Colonic mucosa (tissue), 4 donors: ENCODE measurements at regions not wholly inside any gene's neighbourhood (a gene's known extent, or its start where the extent isn't known, plus 50 kb on each side); places are given as distances from the start of the nearest gene placed in this dataset.

Experiments
- DNase-seq: peaks from one replicate; pipeline ENCODE4 v3.0.0-alpha.2; 2020
- H3K27ac ChIP-seq: fragments of 200-600 bp; one replicate; pipeline ENCODE4 v1.8.0; 2021
- H3K27me3 ChIP-seq: fragments of 200-600 bp; one replicate; pipeline ENCODE4 v1.8.0; 2021
- H3K36me3 ChIP-seq: fragments of 200-600 bp; one replicate; pipeline ENCODE4 v1.8.0; 2021
- H3K4me1 ChIP-seq: fragments of 200-600 bp; one replicate; pipeline ENCODE4 v1.8.0; 2021; ENCODE audit warnings: mild to moderate bottlenecking
- H3K4me3 ChIP-seq: fragments of 200-600 bp; one replicate; pipeline ENCODE4 v1.8.0; 2021
- H3K9ac ChIP-seq, 2 donors: one replicate each; pipeline ENCODE4 v1.7.0; 2013; ENCODE audit warnings: control low read depth in 2 of 2, low read depth in 2 of 2, low read length in 2 of 2
- H3K9me3 ChIP-seq: fragments of 200-600 bp; one replicate; pipeline ENCODE4 v1.8.0; 2021
- CTCF ChIP-seq: fragments of 200-600 bp; IDR thresholded peaks from one replicate; pipeline ENCODE4 v1.8.0; 2022; ENCODE audit warnings: antibody characterized with exemption, mild to moderate bottlenecking
- intact Hi-C: fragments of 100-400 bp; cut with DNase I; formaldehyde crosslinking; loops from one replicate; pipeline ENCODE4 v1.14.1; 2022
- donor health status: healthy.
- donor health status: DM: no; HTN: no; CAD: no.
- donor health status: DM: no; HTN: no; CAD: no.

GRCh38 chr2:239544918-239545465 is 144.2 kb upstream of the HDAC4 start:
- no peak for TF ChIP-seq CTCF
- no peaks in the 10 kb centered on the region for H3K9me3 ChIP-seq
- no peaks in the 10 kb centered on the region for H3K27me3 ChIP-seq
- DNase-seq = no peak
- no peak overlapping the region for H3K27ac ChIP-seq
- no peak overlapping the region for H3K9ac ChIP-seq
- H3K36me3 ChIP-seq = no peaks in the 10 kb centered on the region
- intact Hi-C loops = no loop called here
- no peak overlapping the region for H3K4me3 ChIP-seq
- no peaks in the 10 kb centered on the region for H3K4me1 ChIP-seq

GRCh38 chr2:239544143-239544917 is 143.5 kb upstream of the HDAC4 start:
- H3K27ac ChIP-seq = no peak overlapping the region
- no peaks in the 10 kb centered on the region for H3K27me3 ChIP-seq
- intact Hi-C loops = no loop called here
- H3K9ac ChIP-seq = no peak overlapping the region
- no peaks in the 10 kb centered on the region for H3K9me3 ChIP-seq
- H3K36me3 ChIP-seq = no peaks in the 10 kb centered on the region
- H3K4me3 ChIP-seq = no peak overlapping the region
- no peaks in the 10 kb centered on the region for H3K4me1 ChIP-seq
- no peak for DNase-seq
- TF ChIP-seq CTCF = no peak

- no peaks in the 10 kb centered on the region for H3K9me3 ChIP-seq
- H3K9ac ChIP-seq = no peak overlapping the region
- H3K27me3 ChIP-seq = no peaks in the 10 kb centered on the region
- intact Hi-C loops = no loop called here
- TF ChIP-seq CTCF = no peak
- H3K4me3 ChIP-seq = no peak overlapping the region
- no peaks in the 10 kb centered on the region for H3K4me1 ChIP-seq
- H3K27ac ChIP-seq = no peak overlapping the region
- no peak for DNase-seq
- H3K36me3 ChIP-seq = no peaks in the 10 kb centered on the region
Measured at GRCh38 chr2:239543702-239544101, 142.9 kb upstream of the HDAC4 start.

GRCh38 chr2:239540174-239540573 is 139.4 kb upstream of the HDAC4 start:
- no peak overlapping the region for H3K9ac ChIP-seq
- no peaks in the 10 kb centered on the region for H3K4me1 ChIP-seq
- no peak for DNase-seq
- no peaks in the 10 kb centered on the region for H3K9me3 ChIP-seq
- intact Hi-C loops = no loop called here
- no peaks in the 10 kb centered on the region for H3K27me3 ChIP-seq
- no peak overlapping the region for H3K4me3 ChIP-seq
- TF ChIP-seq CTCF = no peak
- H3K27ac ChIP-seq = no peak overlapping the region
- H3K36me3 ChIP-seq = no peaks in the 10 kb centered on the region

- Histone ChIP-seq H3K27me3 (no peaks in the 10 kb centered on the region), H3K27ac (no peak overlapping the region), H3K4me3 (no peak overlapping the region), H3K9ac (no peak overlapping the region), H3K36me3 (no peaks in the 10 kb centered on the region), H3K4me1 (no peaks in the 10 kb centered on the region), H3K9me3 (no peaks in the 10 kb centered on the region)
- no peak for DNase-seq
- no peak for TF ChIP-seq CTCF
- intact Hi-C loops = no loop called here
Measured at GRCh38 chr2:239539776-239540100, 138.9 kb upstream of the HDAC4 start.
